Natural killer cell (primary cell): ENCODE measurements at regions not wholly inside any gene's neighbourhood (a gene's known extent, or its start where the extent isn't known, plus 50 kb on each side); places are given as distances from the start of the nearest gene placed in this dataset.

Source experiments
- ATAC-seq, 3 donors: fragments of 150-1000 bp in 2 of 3; fragments of 200-7000 bp in 1 of 3; cut with Tn5 transposase; 1 replicate in 1 of 3; 2 replicates in 2 of 3; pipeline ENCODE4 v1.10.0; 2021; ENCODE audit warnings: mild to moderate bottlenecking in 2 of 3, moderate library complexity in 2 of 3
- DNase-seq, 2 donors: peaks; one replicate each; pipeline versions ENCODE4 v3.0.0 to v3.0.0-alpha.2; 2013 to 2021; ENCODE audit warnings: mixed read lengths in 1 of 2
- H3K27ac ChIP-seq: one replicate; pipeline ENCODE4 v1.5.1; 2013; ENCODE audit warnings: mild to moderate bottlenecking, low read length
- H3K27me3 ChIP-seq: one replicate; pipeline ENCODE4 v1.6.1; 2013; ENCODE audit warnings: low read length; ENCODE audit not compliant: control insufficient read depth, insufficient read depth
- H3K36me3 ChIP-seq: one replicate; pipeline ENCODE4 v1.6.1; 2013; ENCODE audit warnings: low read length; ENCODE audit not compliant: control insufficient read depth, insufficient read depth
- H3K4me1 ChIP-seq: one replicate; pipeline ENCODE4 v1.6.1; 2013; ENCODE audit warnings: low read length; ENCODE audit not compliant: control insufficient read depth, insufficient read depth
- H3K4me3 ChIP-seq: one replicate; pipeline ENCODE4 v1.5.1; 2013; ENCODE audit warnings: low read length
- H3K9me3 ChIP-seq: one replicate; pipeline ENCODE4 v1.6.1; 2013; ENCODE audit warnings: low read length; ENCODE audit not compliant: control insufficient read depth, insufficient read depth
- H3K27ac Mint-ChIP-seq, 2 donors: one replicate each; pipeline ENCODE4 v1.8.0; 2022; ENCODE audit warnings: mild to moderate bottlenecking in 2 of 2, mixed read lengths in 2 of 2, moderate library complexity in 1 of 2
- H3K27me3 Mint-ChIP-seq, 2 donors: one replicate each; pipeline ENCODE4 v1.8.0; 2022; ENCODE audit warnings: low read depth in 2 of 2, mixed read lengths in 2 of 2
- H3K36me3 Mint-ChIP-seq: one replicate; pipeline ENCODE4 v1.8.0; 2022; ENCODE audit warnings: mixed read lengths
- H3K4me1 Mint-ChIP-seq, 2 donors: one replicate each; pipeline ENCODE4 v1.8.0; 2022; ENCODE audit warnings: mixed read lengths in 2 of 2
- H3K4me3 Mint-ChIP-seq: one replicate; pipeline ENCODE4 v1.8.0; 2022; ENCODE audit warnings: mild to moderate bottlenecking, moderate library complexity, mixed read lengths
- H3K9me3 Mint-ChIP-seq, 2 donors: one replicate each; pipeline ENCODE4 v1.8.0; 2022; ENCODE audit warnings: mixed read lengths in 2 of 2
- WGBS: methylation state at CpG from one replicate; pipeline ENCODE4 v1.1.7; 2013; ENCODE audit warnings: missing lambda C conversion rate; ENCODE audit not compliant: insufficient coverage; 5-methylcytosine and 5-hydroxymethylcytosine counted together
- intact Hi-C: fragments of 100-400 bp; cut with micrococcal nuclease; formaldehyde crosslinking; loops from one replicate; pipeline ENCODE4 v1.14.2; 2022
- TF ChIP-seq, protein P1 (sequence below): fragments of 200-600 bp; IDR thresholded peaks from one replicate; pipeline ENCODE4 v1.8.0; 2022; ENCODE audit warnings: antibody characterized with exemption

DNA sequence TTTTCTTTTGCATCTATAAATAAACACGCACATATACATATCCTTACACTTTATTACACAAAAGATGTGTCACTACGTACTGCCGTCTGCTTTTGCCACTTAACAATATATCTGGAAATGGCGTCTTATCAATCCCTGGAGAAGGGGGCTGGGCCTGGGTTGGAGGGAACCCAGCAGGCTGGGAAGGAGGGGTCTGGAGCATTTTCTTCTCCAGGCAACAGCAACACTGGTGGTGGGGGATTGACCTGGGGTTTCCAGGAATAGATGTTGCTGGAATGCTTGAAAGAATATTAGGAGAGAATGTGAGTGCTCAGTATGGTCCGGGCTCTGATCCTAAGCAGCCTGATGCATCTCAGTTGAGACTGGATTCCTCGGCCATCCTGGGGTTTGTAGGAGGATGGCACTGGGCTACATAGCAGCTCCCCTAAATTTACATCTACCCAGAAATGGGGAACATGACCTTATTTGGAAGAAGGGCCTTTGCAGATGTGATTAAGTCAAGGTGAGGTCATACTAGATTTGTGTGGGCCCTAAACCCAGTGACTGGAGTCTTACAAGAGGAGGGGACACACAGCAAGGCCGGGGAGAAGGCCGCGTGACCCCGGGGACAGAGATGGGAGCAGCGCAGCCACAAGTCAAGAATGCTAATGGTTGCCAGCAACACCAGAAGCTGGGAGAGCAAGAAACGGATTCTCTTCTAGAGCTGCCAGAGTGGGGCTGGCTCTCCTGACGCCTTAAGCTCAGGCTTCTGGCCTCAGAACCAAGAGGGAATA, 98.6 kb downstream of the SIK1 start:
- intact Hi-C loops = no loop called here
- H3K36me3 ChIP-seq = no peaks in the 10 kb centered on the region
- Mint-ChIP-seq H3K4me1 (peaks cover 0 to 7% of the 10 kb centered on the region in 2 donors), H3K9me3 (no peaks in the 10 kb centered on the region), H3K36me3 (no peaks in the 10 kb centered on the region), H3K4me3 (no peak overlapping the region), H3K27me3 (peaks cover 0 to 3% of the 10 kb centered on the region in 2 donors), H3K27ac (no peak overlapping the region)
- no peak overlapping the region for H3K4me3 ChIP-seq
- peaks cover 3% of the 10 kb centered on the region for H3K4me1 ChIP-seq
- H3K27me3 ChIP-seq = no peaks in the 10 kb centered on the region
- H3K27ac ChIP-seq = no peak overlapping the region
- TF ChIP-seq, protein P1, sequence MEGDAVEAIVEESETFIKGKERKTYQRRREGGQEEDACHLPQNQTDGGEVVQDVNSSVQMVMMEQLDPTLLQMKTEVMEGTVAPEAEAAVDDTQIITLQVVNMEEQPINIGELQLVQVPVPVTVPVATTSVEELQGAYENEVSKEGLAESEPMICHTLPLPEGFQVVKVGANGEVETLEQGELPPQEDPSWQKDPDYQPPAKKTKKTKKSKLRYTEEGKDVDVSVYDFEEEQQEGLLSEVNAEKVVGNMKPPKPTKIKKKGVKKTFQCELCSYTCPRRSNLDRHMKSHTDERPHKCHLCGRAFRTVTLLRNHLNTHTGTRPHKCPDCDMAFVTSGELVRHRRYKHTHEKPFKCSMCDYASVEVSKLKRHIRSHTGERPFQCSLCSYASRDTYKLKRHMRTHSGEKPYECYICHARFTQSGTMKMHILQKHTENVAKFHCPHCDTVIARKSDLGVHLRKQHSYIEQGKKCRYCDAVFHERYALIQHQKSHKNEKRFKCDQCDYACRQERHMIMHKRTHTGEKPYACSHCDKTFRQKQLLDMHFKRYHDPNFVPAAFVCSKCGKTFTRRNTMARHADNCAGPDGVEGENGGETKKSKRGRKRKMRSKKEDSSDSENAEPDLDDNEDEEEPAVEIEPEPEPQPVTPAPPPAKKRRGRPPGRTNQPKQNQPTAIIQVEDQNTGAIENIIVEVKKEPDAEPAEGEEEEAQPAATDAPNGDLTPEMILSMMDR = no peak
- 89% methylated on average over 10 of the region's 13 CpGs for WGBS
- H3K9me3 ChIP-seq = no peaks in the 10 kb centered on the region
- DNase-seq (no peak), ATAC-seq (no peak)

DNA sequence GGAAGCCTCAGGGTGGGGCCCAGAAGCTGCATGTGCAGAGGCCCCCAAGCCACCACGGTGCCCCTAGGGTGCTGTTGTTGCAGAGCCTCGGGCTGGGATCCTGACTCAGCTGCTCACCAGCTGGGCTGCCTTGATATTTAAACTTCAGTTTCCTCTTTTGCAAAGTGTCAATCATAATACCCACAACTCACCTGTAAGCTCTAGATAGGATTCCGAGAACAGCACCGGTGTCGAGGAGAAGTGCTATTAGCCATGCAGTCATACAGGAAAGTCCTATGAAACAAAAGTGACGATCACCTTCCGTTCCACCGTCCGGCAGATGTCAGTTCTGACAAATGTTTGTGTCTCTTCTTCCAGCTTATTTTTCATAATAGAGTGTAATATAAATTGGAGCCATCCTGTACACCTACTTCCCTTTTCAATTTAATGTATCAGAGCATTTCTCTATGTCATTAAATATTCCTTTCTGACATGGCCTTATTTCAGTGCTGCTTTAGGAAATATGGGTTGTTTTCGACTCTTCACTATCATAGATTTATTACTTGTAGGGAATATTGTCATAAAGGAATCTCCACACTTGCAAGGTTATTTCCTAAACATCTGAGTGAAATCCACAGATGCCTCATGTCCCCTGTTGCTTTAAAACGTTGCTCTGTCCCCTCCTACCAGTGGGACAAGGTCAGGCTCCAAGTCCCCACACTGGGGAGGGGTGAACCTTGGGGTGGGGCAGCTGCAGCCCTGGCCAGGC, 100.8 kb downstream of the SIK1 start:
- Mint-ChIP-seq H3K27me3 (no peaks in the 10 kb centered on the region), H3K27ac (no peak overlapping the region), H3K4me1 (peaks cover 0 to 5% of the 10 kb centered on the region in 2 donors), H3K36me3 (no peaks in the 10 kb centered on the region), H3K4me3 (no peak overlapping the region), H3K9me3 (no peaks in the 10 kb centered on the region)
- Histone ChIP-seq H3K27ac (no peak overlapping the region), H3K36me3 (no peaks in the 10 kb centered on the region), H3K4me3 (no peak overlapping the region), H3K9me3 (no peaks in the 10 kb centered on the region), H3K4me1 (peaks cover 3% of the 10 kb centered on the region), H3K27me3 (no peaks in the 10 kb centered on the region)
- DNase-seq (no peak), ATAC-seq (no peak)
- TF ChIP-seq, protein P1 = no peak
- intact Hi-C loops = no loop called here
- WGBS = 11% methylated on average over 7 of the region's 11 CpGs

DNA sequence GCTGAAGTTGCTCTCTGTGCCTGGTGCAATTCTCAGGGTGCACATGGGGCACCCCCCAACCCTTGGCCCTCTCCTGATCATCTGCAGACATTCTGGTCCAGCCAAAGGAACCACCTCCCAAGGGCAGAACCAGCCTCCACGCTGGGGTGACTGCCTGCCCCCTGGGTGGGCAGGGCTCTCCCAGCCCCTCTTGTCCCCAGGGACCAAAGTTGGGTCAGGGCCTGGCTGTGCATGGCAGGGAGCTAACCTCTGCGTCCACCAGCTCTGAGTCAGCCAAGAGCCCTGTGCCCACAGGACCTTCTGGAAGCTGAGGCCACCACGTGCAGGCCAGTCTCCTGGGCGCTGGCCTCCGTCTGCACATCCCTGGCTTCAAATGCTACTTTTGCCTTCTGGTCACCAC, 101.9 kb downstream of the SIK1 start:
- peaks cover 0 to 5% of the 10 kb centered on the region in 2 donors for H3K4me1 Mint-ChIP-seq
- no peaks in the 10 kb centered on the region for H3K27me3 ChIP-seq
- H3K4me1 ChIP-seq = peaks cover 3% of the 10 kb centered on the region
- H3K27me3 Mint-ChIP-seq = no peaks in the 10 kb centered on the region
- TF ChIP-seq, protein P1 = no peak
- DNase-seq = no peak
- no peaks in the 10 kb centered on the region for H3K36me3 Mint-ChIP-seq
- H3K4me3 Mint-ChIP-seq = no peak overlapping the region
- H3K4me3 ChIP-seq = no peak overlapping the region
- no peaks in the 10 kb centered on the region for H3K9me3 ChIP-seq
- WGBS = 90% methylated on average over 5 of the region's 5 CpGs
- no peak overlapping the region for H3K27ac ChIP-seq
- H3K27ac Mint-ChIP-seq = no peak overlapping the region
- intact Hi-C loops = no loop called here
- no peaks in the 10 kb centered on the region for H3K9me3 Mint-ChIP-seq
- H3K36me3 ChIP-seq = no peaks in the 10 kb centered on the region
- ATAC-seq = no peak
